Natural killer cell (primary cell): ENCODE measurements at regions not wholly inside any gene's neighbourhood (a gene's known extent, or its start where the extent isn't known, plus 50 kb on each side); places are given as distances from the start of the nearest gene placed in this dataset.

Experiments
- ATAC-seq, 3 donors: fragments of 150-1000 bp in 2 of 3; fragments of 200-7000 bp in 1 of 3; cut with Tn5 transposase; 1 replicate in 1 of 3; 2 replicates in 2 of 3; pipeline ENCODE4 v1.10.0; 2021; ENCODE audit warnings: mild to moderate bottlenecking in 2 of 3, moderate library complexity in 2 of 3
- DNase-seq, 2 donors: peaks; one replicate each; pipeline versions ENCODE4 v3.0.0 to v3.0.0-alpha.2; 2013 to 2021; ENCODE audit warnings: mixed read lengths in 1 of 2
- H3K27ac ChIP-seq: one replicate; pipeline ENCODE4 v1.5.1; 2013; ENCODE audit warnings: mild to moderate bottlenecking, low read length
- H3K27me3 ChIP-seq: one replicate; pipeline ENCODE4 v1.6.1; 2013; ENCODE audit warnings: low read length; ENCODE audit not compliant: control insufficient read depth, insufficient read depth
- H3K36me3 ChIP-seq: one replicate; pipeline ENCODE4 v1.6.1; 2013; ENCODE audit warnings: low read length; ENCODE audit not compliant: control insufficient read depth, insufficient read depth
- H3K4me1 ChIP-seq: one replicate; pipeline ENCODE4 v1.6.1; 2013; ENCODE audit warnings: low read length; ENCODE audit not compliant: control insufficient read depth, insufficient read depth
- H3K4me3 ChIP-seq: one replicate; pipeline ENCODE4 v1.5.1; 2013; ENCODE audit warnings: low read length
- H3K9me3 ChIP-seq: one replicate; pipeline ENCODE4 v1.6.1; 2013; ENCODE audit warnings: low read length; ENCODE audit not compliant: control insufficient read depth, insufficient read depth
- H3K27ac Mint-ChIP-seq, 2 donors: one replicate each; pipeline ENCODE4 v1.8.0; 2022; ENCODE audit warnings: mild to moderate bottlenecking in 2 of 2, mixed read lengths in 2 of 2, moderate library complexity in 1 of 2
- H3K27me3 Mint-ChIP-seq, 2 donors: one replicate each; pipeline ENCODE4 v1.8.0; 2022; ENCODE audit warnings: low read depth in 2 of 2, mixed read lengths in 2 of 2
- H3K36me3 Mint-ChIP-seq: one replicate; pipeline ENCODE4 v1.8.0; 2022; ENCODE audit warnings: mixed read lengths
- H3K4me1 Mint-ChIP-seq, 2 donors: one replicate each; pipeline ENCODE4 v1.8.0; 2022; ENCODE audit warnings: mixed read lengths in 2 of 2
- H3K4me3 Mint-ChIP-seq: one replicate; pipeline ENCODE4 v1.8.0; 2022; ENCODE audit warnings: mild to moderate bottlenecking, moderate library complexity, mixed read lengths
- H3K9me3 Mint-ChIP-seq, 2 donors: one replicate each; pipeline ENCODE4 v1.8.0; 2022; ENCODE audit warnings: mixed read lengths in 2 of 2
- CTCF ChIP-seq: fragments of 200-600 bp; IDR thresholded peaks from one replicate; pipeline ENCODE4 v1.8.0; 2022; ENCODE audit warnings: antibody characterized with exemption
- WGBS: methylation state at CpG from one replicate; pipeline ENCODE4 v1.1.7; 2013; ENCODE audit warnings: missing lambda C conversion rate; ENCODE audit not compliant: insufficient coverage; 5-methylcytosine and 5-hydroxymethylcytosine counted together
- intact Hi-C: fragments of 100-400 bp; cut with micrococcal nuclease; formaldehyde crosslinking; loops from one replicate; pipeline ENCODE4 v1.14.2; 2022

DNA sequence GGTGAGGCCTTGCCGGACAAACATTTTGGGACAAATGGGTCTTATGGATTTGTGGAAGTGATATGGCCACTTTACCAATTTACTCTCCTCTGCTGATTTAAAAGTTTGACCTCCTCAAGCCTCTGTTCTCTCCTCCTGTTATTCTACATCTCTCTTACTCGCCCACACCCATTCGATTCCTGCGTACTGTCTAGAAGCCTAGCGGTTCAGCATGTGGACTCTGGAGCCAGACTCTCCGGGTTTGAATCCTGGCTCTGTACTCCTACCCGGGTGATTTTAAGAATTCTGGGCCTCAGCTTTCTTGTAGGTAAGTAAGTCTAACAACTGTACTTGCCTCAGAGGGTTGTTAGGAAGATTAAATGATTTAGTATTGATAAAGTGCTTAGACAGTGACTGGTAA is 168.6 kb upstream of the IFNG-AS1 start:
- Histone ChIP-seq H3K9me3 (no peaks in the 10 kb centered on the region), H3K4me3 (no peak overlapping the region), H3K27ac (no peak overlapping the region), H3K36me3 (no peaks in the 10 kb centered on the region), H3K27me3 (no peaks in the 10 kb centered on the region), H3K4me1 (no peaks in the 10 kb centered on the region)
- no peaks in the 10 kb centered on the region for H3K4me1 Mint-ChIP-seq
- ATAC-seq (no peak), DNase-seq (no peak)
- H3K4me3 Mint-ChIP-seq: no peak overlapping the region
- H3K27me3 Mint-ChIP-seq: no peaks in the 10 kb centered on the region
- no peak overlapping the region for H3K27ac Mint-ChIP-seq
- WGBS: 77% methylated on average over 6 of the region's 7 CpGs
- no peak for TF ChIP-seq CTCF
- intact Hi-C loops: no loop called here
- H3K36me3 Mint-ChIP-seq: peaks cover 18% of the 10 kb centered on the region
- peaks cover 0 to 7% of the 10 kb centered on the region in 2 donors for H3K9me3 Mint-ChIP-seq

GRCh38 chr12:67822826-67823225 is 166.4 kb upstream of the IFNG-AS1 start:
- Histone ChIP-seq H3K4me1 (no peaks in the 10 kb centered on the region), H3K36me3 (no peaks in the 10 kb centered on the region), H3K27ac (no peak overlapping the region), H3K4me3 (no peak overlapping the region), H3K9me3 (no peaks in the 10 kb centered on the region), H3K27me3 (no peaks in the 10 kb centered on the region)
- Mint-ChIP-seq H3K27me3 (no peaks in the 10 kb centered on the region), H3K4me1 (peaks cover 0 to 3% of the 10 kb centered on the region in 2 donors), H3K36me3 (no peaks in the 10 kb centered on the region), H3K27ac (no peak overlapping the region), H3K9me3 (no peaks in the 10 kb centered on the region), H3K4me3 (no peak overlapping the region)
- intact Hi-C loops: no loop called here
- no peak for TF ChIP-seq CTCF
- WGBS: 100% methylated on average over 1 of the region's 1 CpG
- DNase-seq: no peak
- no peak for ATAC-seq

GRCh38 chr12:67826148-67826547 is 163.1 kb upstream of the IFNG-AS1 start:
- H3K27ac Mint-ChIP-seq: no peak overlapping the region
- no peaks in the 10 kb centered on the region for H3K9me3 ChIP-seq
- H3K4me1 Mint-ChIP-seq: peaks cover 0 to 4% of the 10 kb centered on the region in 2 donors
- DNase-seq (no peak), ATAC-seq (no peak)
- no peak overlapping the region for H3K4me3 Mint-ChIP-seq
- H3K4me1 ChIP-seq: no peaks in the 10 kb centered on the region
- H3K36me3 ChIP-seq: no peaks in the 10 kb centered on the region
- H3K4me3 ChIP-seq: no peak overlapping the region
- H3K36me3 Mint-ChIP-seq: no peaks in the 10 kb centered on the region
- no peaks in the 10 kb centered on the region for H3K9me3 Mint-ChIP-seq
- intact Hi-C loops: no loop called here
- no peak for TF ChIP-seq CTCF
- peaks cover 0 to 2% of the 10 kb centered on the region in 2 donors for H3K27me3 Mint-ChIP-seq
- no peak overlapping the region for H3K27ac ChIP-seq
- no peaks in the 10 kb centered on the region for H3K27me3 ChIP-seq
- WGBS: 92% methylated on average over 2 of the region's 2 CpGs

- Histone ChIP-seq H3K4me3 (no peak overlapping the region), H3K27me3 (no peaks in the 10 kb centered on the region), H3K9me3 (no peaks in the 10 kb centered on the region), H3K4me1 (no peaks in the 10 kb centered on the region), H3K36me3 (no peaks in the 10 kb centered on the region), H3K27ac (no peak overlapping the region)
- no peaks in the 10 kb centered on the region for H3K36me3 Mint-ChIP-seq
- H3K4me3 Mint-ChIP-seq: no peak overlapping the region
- ATAC-seq (no peak), DNase-seq (no peak)
- TF ChIP-seq CTCF: no peak
- WGBS: 98% methylated on average over 3 of the region's 5 CpGs
- intact Hi-C loops: no loop called here
- peaks cover 0 to 4% of the 10 kb centered on the region in 2 donors for H3K4me1 Mint-ChIP-seq
- H3K9me3 Mint-ChIP-seq: no peaks in the 10 kb centered on the region
- no peak overlapping the region for H3K27ac Mint-ChIP-seq
- peaks cover 0 to 2% of the 10 kb centered on the region in 2 donors for H3K27me3 Mint-ChIP-seq
Measured at GRCh38 chr12:67826946-67827720, 162.1 kb upstream of the IFNG-AS1 start.
